ENCODE measurements at regions not wholly inside any gene's neighbourhood (a gene's known extent, or its start where the extent isn't known, plus 50 kb on each side); places are given as distances from the start of the nearest gene placed in this dataset.

- TF ChIP-seq CTCF (IDR thresholded peaks at IDR 0.05; ENCODE audit: insufficient read depth, low read length) (no peak), POLR2AphosphoS5 (IDR thresholded peaks at IDR 0.05; ENCODE audit: low read depth) (no peak), SPI1 (IDR thresholded peaks at IDR 0.05; ENCODE audit: borderline replicate concordance, low read depth) (no peak)
- TF ChIP-seq, protein P1, sequence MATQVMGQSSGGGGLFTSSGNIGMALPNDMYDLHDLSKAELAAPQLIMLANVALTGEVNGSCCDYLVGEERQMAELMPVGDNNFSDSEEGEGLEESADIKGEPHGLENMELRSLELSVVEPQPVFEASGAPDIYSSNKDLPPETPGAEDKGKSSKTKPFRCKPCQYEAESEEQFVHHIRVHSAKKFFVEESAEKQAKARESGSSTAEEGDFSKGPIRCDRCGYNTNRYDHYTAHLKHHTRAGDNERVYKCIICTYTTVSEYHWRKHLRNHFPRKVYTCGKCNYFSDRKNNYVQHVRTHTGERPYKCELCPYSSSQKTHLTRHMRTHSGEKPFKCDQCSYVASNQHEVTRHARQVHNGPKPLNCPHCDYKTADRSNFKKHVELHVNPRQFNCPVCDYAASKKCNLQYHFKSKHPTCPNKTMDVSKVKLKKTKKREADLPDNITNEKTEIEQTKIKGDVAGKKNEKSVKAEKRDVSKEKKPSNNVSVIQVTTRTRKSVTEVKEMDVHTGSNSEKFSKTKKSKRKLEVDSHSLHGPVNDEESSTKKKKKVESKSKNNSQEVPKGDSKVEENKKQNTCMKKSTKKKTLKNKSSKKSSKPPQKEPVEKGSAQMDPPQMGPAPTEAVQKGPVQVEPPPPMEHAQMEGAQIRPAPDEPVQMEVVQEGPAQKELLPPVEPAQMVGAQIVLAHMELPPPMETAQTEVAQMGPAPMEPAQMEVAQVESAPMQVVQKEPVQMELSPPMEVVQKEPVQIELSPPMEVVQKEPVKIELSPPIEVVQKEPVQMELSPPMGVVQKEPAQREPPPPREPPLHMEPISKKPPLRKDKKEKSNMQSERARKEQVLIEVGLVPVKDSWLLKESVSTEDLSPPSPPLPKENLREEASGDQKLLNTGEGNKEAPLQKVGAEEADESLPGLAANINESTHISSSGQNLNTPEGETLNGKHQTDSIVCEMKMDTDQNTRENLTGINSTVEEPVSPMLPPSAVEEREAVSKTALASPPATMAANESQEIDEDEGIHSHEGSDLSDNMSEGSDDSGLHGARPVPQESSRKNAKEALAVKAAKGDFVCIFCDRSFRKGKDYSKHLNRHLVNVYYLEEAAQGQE (IDR thresholded peaks at IDR 0.05; ENCODE audit: insufficient replicate concordance, low read depth) = no peak
Observed at GRCh38 chr15:62765916-62766315, 276.6 kb upstream of the TPM1 start.
